ENCODE measurements at regions not wholly inside any gene's neighbourhood (a gene's known extent, or its start where the extent isn't known, plus 50 kb on each side); places are given as distances from the start of the nearest gene placed in this dataset.

DNA sequence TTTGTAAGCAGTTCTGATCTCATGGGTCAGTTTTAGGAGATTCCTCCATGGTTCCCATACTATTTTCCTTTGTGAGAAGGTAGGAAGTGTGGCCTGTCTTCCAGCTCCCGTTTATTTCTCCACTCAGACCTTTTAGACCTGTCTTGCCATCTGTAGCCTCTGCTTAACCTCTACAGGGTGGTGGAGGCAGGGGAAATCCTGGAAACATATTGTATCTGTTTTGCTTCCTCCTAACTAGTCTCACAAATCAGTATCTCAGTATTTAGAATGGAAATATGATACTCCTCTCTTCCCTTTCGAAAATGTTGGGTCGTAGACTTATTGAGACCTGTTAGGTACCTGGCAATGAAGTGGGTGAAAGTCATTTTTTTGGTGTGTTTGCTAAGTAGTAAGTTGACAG lies 399.4 kb upstream of the RGS6 start:
- Histone ChIP-seq H3K4me3 (ENCODE audit: low read length in 3 of 3) (no peak overlapping the region), H3K9me3 (ENCODE audit: control insufficient read depth in 2 of 3, insufficient read depth in 1 of 3, low read length in 3 of 3) (no peaks in the 10 kb centered on the region), H3K4me1 (ENCODE audit: control insufficient read depth in 2 of 3, insufficient read depth in 2 of 3, low read depth in 1 of 3, low read length in 3 of 3) (peaks cover 3 to 5% (median 4%) of the 10 kb centered on the region in 3 donors), H3K27me3 (ENCODE audit: control insufficient read depth, insufficient read depth, low read length) (no peaks in the 10 kb centered on the region), H3K27ac (ENCODE audit: low read depth in 2 of 2, low read length in 2 of 2) (no peak overlapping the region), H3K9ac (ENCODE audit: low read length in 3 of 3) (no peak overlapping the region), H3K36me3 (ENCODE audit: control insufficient read depth in 2 of 3, insufficient read depth in 3 of 3, low read length in 3 of 3) (no peaks in the 10 kb centered on the region)
- intact Hi-C loops (cut with DNase I) = no loop called here
- TF ChIP-seq CTCF (IDR thresholded peaks at IDR 0.05; ENCODE audit: borderline replicate concordance, extremely low read depth, insufficient read depth) = no peak
- DNase-seq = no peak
- FAIRE-seq = no peak

DNA sequence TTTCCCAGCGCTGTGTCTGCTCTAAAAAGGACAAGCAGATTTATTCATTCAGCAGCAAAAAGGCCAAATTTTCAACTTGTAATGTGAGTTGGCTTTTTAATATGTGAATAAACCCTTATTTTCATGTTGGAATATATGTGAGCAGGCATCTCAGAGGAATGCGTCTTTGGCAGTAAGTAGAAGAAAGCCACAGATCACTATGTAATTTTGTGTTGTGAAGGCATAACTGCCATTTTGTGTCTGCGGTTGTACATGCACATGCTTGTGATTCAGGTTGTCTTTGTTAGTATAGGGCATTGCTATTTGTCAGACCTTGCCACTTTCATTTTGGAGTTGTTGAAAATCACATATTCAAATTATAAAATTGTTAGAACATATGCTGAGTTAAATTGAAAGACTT lies 398.8 kb upstream of the RGS6 start:
- Histone ChIP-seq H3K27me3 (ENCODE audit: control insufficient read depth, insufficient read depth, low read length) (no peaks in the 10 kb centered on the region), H3K9me3 (ENCODE audit: control insufficient read depth in 2 of 3, insufficient read depth in 1 of 3, low read length in 3 of 3) (no peaks in the 10 kb centered on the region), H3K4me3 (ENCODE audit: low read length in 3 of 3) (no peak overlapping the region), H3K4me1 (ENCODE audit: control insufficient read depth in 2 of 3, insufficient read depth in 2 of 3, low read depth in 1 of 3, low read length in 3 of 3) (peaks cover 3 to 5% (median 4%) of the 10 kb centered on the region in 3 donors), H3K36me3 (ENCODE audit: control insufficient read depth in 2 of 3, insufficient read depth in 3 of 3, low read length in 3 of 3) (no peaks in the 10 kb centered on the region), H3K9ac (ENCODE audit: low read length in 3 of 3) (no peak overlapping the region), H3K27ac (ENCODE audit: low read depth in 2 of 2, low read length in 2 of 2) (no peak overlapping the region)
- DNase-seq (no peak), FAIRE-seq (no peak)
- intact Hi-C loops (cut with DNase I) = no loop called here
- TF ChIP-seq CTCF (IDR thresholded peaks at IDR 0.05; ENCODE audit: borderline replicate concordance, extremely low read depth, insufficient read depth) = no peak

DNA sequence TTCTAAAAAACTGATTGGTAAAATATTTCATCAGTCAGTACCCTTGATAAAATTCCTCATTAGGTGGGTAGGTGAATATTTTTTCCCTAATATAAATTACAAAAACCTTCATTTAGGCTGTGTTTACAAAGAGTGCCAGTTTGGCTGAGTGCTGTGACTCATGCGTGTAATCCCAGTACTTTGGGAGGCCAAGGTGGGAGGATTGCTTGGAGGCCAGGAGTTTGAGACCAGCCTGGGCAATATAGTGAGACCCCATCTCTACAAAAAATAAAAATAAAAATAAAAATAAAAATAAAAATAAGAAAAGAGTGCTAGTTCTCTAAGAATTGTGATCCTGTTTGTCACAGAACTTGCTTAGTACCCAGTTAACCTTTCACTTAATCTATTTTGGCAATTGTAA lies 398.4 kb upstream of the RGS6 start:
- no peak for TF ChIP-seq CTCF (IDR thresholded peaks at IDR 0.05; ENCODE audit: borderline replicate concordance, extremely low read depth, insufficient read depth)
- DNase-seq = no peak
- Histone ChIP-seq H3K9ac (ENCODE audit: low read length in 3 of 3) (no peak overlapping the region), H3K36me3 (ENCODE audit: control insufficient read depth in 2 of 3, insufficient read depth in 3 of 3, low read length in 3 of 3) (no peaks in the 10 kb centered on the region), H3K27ac (ENCODE audit: low read depth in 2 of 2, low read length in 2 of 2) (no peak overlapping the region), H3K27me3 (ENCODE audit: control insufficient read depth, insufficient read depth, low read length) (no peaks in the 10 kb centered on the region), H3K9me3 (ENCODE audit: control insufficient read depth in 2 of 3, insufficient read depth in 1 of 3, low read length in 3 of 3) (no peaks in the 10 kb centered on the region), H3K4me1 (ENCODE audit: control insufficient read depth in 2 of 3, insufficient read depth in 2 of 3, low read depth in 1 of 3, low read length in 3 of 3) (peaks cover 3 to 7% (median 4%) of the 10 kb centered on the region in 3 donors), H3K4me3 (ENCODE audit: low read length in 3 of 3) (no peak overlapping the region)
- intact Hi-C loops (cut with DNase I) = no loop called here
- no peak for FAIRE-seq

DNA sequence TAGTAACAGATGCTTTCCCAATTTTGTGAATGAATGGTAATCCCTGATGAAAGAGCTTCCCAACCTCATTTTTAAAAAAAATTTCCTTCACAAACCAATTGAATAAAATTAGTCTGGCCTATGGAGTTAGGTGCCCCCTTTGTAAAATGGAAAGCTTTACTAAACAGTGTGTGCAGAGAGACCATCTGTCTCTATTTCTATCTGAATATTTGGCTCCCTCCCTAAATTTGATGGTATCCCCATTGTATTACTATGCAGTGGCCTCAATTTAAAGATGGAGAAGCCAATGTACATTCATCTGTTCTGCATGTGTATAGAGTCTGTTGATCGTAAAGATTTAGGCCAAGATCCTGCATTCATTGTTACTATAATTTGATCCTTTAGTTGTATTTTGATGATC lies 397.7 kb upstream of the RGS6 start:
- intact Hi-C loops (cut with DNase I) = no loop called here
- Histone ChIP-seq H3K4me1 (ENCODE audit: control insufficient read depth in 2 of 3, insufficient read depth in 2 of 3, low read depth in 1 of 3, low read length in 3 of 3) (peaks cover 3 to 7% (median 4%) of the 10 kb centered on the region in 3 donors), H3K9me3 (ENCODE audit: control insufficient read depth in 2 of 3, insufficient read depth in 1 of 3, low read length in 3 of 3) (no peaks in the 10 kb centered on the region), H3K27me3 (ENCODE audit: control insufficient read depth, insufficient read depth, low read length) (no peaks in the 10 kb centered on the region), H3K9ac (ENCODE audit: low read length in 3 of 3) (no peak overlapping the region), H3K36me3 (ENCODE audit: control insufficient read depth in 2 of 3, insufficient read depth in 3 of 3, low read length in 3 of 3) (no peaks in the 10 kb centered on the region), H3K27ac (ENCODE audit: low read depth in 2 of 2, low read length in 2 of 2) (no peak overlapping the region), H3K4me3 (ENCODE audit: low read length in 3 of 3) (no peak overlapping the region)
- no peak for TF ChIP-seq CTCF (IDR thresholded peaks at IDR 0.05; ENCODE audit: borderline replicate concordance, extremely low read depth, insufficient read depth)
- FAIRE-seq = no peak
- no peak for DNase-seq

Data from kidney (tissue), 13 donors.